H9 (cell line): ENCODE measurements at regions not wholly inside any gene's neighbourhood (a gene's known extent, or its start where the extent isn't known, plus 50 kb on each side); places are given as distances from the start of the nearest gene placed in this dataset.

Source experiments
- DNase-seq: peaks from one replicate; pipeline ENCODE4 v3.0.0-alpha.2; 2017
- H2AFZ ChIP-seq: one replicate; pipeline ENCODE4 v1.6.1; 2013; ENCODE audit warnings: mild to moderate bottlenecking, low read length, control low read depth, moderate library complexity
- H2AK5ac ChIP-seq: 2 replicates; pipeline ENCODE4 v1.6.1; 2013; ENCODE audit warnings: low read length, control low read depth, mixed read lengths; ENCODE audit not compliant: insufficient read length
- H2BK120ac ChIP-seq: one replicate; pipeline ENCODE4 v1.6.1; 2013; ENCODE audit warnings: low read depth, mild to moderate bottlenecking, low read length, control low read depth, inconsistent platforms; ENCODE audit not compliant: poor library complexity, severe bottlenecking
- H2BK12ac ChIP-seq: 2 replicates; pipeline ENCODE4 v1.6.1; 2013; ENCODE audit warnings: low read length, control low read depth, mixed read lengths, low read depth; ENCODE audit not compliant: insufficient read length
- H2BK15ac ChIP-seq: 2 replicates; pipeline ENCODE4 v1.6.1; 2013; ENCODE audit warnings: low read depth, low read length, control low read depth
- H2BK20ac ChIP-seq: one replicate; pipeline ENCODE4 v1.6.1; 2013; ENCODE audit warnings: low read depth, mild to moderate bottlenecking, low read length, control low read depth, inconsistent platforms; ENCODE audit not compliant: poor library complexity, severe bottlenecking
- H2BK5ac ChIP-seq: 2 replicates; pipeline ENCODE4 v1.6.1; 2013; ENCODE audit warnings: low read length, control low read depth, mixed read lengths; ENCODE audit not compliant: insufficient read length
- H3K14ac ChIP-seq: 2 replicates; pipeline ENCODE4 v1.6.1; 2013; ENCODE audit warnings: low read length, control low read depth; ENCODE audit not compliant: insufficient read depth
- H3K18ac ChIP-seq: 2 replicates; pipeline ENCODE4 v1.6.1; 2013; ENCODE audit warnings: low read depth, mild to moderate bottlenecking, mixed read lengths, low read length, control low read depth; ENCODE audit not compliant: insufficient read length
- H3K23ac ChIP-seq: 2 replicates; pipeline ENCODE4 v1.6.1; 2013; ENCODE audit warnings: low read length, control low read depth, mixed read lengths, low read depth; ENCODE audit not compliant: insufficient read length
- H3K23me2 ChIP-seq: 2 replicates; pipeline ENCODE4 v1.6.1; 2013; ENCODE audit warnings: low read depth, mild to moderate bottlenecking, mixed read lengths, low read length, control low read depth; ENCODE audit not compliant: insufficient read length, poor library complexity, severe bottlenecking
- H3K27ac ChIP-seq: 2 replicates; pipeline ENCODE4 v1.5.1; 2013; ENCODE audit warnings: low read length, control low read depth, mixed read lengths, low read depth; ENCODE audit not compliant: insufficient read length
- H3K27me3 ChIP-seq: 2 replicates; pipeline ENCODE4 v1.6.1; 2013; ENCODE audit warnings: low read length, control low read depth, inconsistent platforms; ENCODE audit not compliant: insufficient read depth
- H3K4ac ChIP-seq: 2 replicates; pipeline ENCODE4 v1.6.1; 2013; ENCODE audit warnings: low read depth, mild to moderate bottlenecking, control low read depth, inconsistent platforms, low read length, moderate library complexity
- H3K4me1 ChIP-seq: 2 replicates; pipeline ENCODE4 v1.6.1; 2013; ENCODE audit warnings: low read length, control low read depth, inconsistent platforms; ENCODE audit not compliant: insufficient read depth
- H3K4me2 ChIP-seq: 2 replicates; pipeline ENCODE4 v1.6.1; 2013; ENCODE audit warnings: low read length, control low read depth, mixed read lengths; ENCODE audit not compliant: insufficient read length, insufficient read depth
- H3K56ac ChIP-seq: 2 replicates; pipeline ENCODE4 v1.6.1; 2013; ENCODE audit warnings: low read depth, mild to moderate bottlenecking, mixed read lengths, low read length, control low read depth; ENCODE audit not compliant: insufficient read length
- H3K79me1 ChIP-seq: 2 replicates; pipeline ENCODE4 v1.6.1; 2013; ENCODE audit warnings: low read depth, mild to moderate bottlenecking, moderate library complexity, low read length, control low read depth, inconsistent platforms; ENCODE audit not compliant: insufficient read depth, poor library complexity, severe bottlenecking
- H3K79me2 ChIP-seq: 2 replicates; pipeline ENCODE4 v1.6.1; 2013; ENCODE audit warnings: low read length, control low read depth, inconsistent platforms; ENCODE audit not compliant: insufficient read depth
- H3K9ac ChIP-seq: 2 replicates; pipeline ENCODE4 v1.6.1; 2013; ENCODE audit warnings: low read length, control low read depth, mixed read lengths; ENCODE audit not compliant: insufficient read length; ENCODE audit errors: extremely low read depth
- H3K9me3 ChIP-seq: one replicate; pipeline ENCODE4 v1.6.1; 2013; ENCODE audit warnings: low read depth, low read length, inconsistent platforms; ENCODE audit not compliant: control insufficient read depth
- H3T11ph ChIP-seq: one replicate; pipeline ENCODE4 v1.6.1; 2013; ENCODE audit warnings: mild to moderate bottlenecking, low read length, control low read depth, inconsistent platforms
- H4K20me1 ChIP-seq: one replicate; pipeline ENCODE4 v1.6.1; 2013; ENCODE audit not compliant: control insufficient read depth, insufficient read length, insufficient read depth
- H4K5ac ChIP-seq: 2 replicates; pipeline ENCODE4 v1.6.1; 2013; ENCODE audit warnings: low read depth, mild to moderate bottlenecking, mixed read lengths, low read length, control low read depth; ENCODE audit not compliant: insufficient read length
- H4K8ac ChIP-seq: replicated peaks from 2 replicates; pipeline ENCODE4 v1.6.1; 2013; ENCODE audit warnings: low read length, control low read depth, mixed read lengths, low read depth; ENCODE audit not compliant: insufficient read length
- H4K91ac ChIP-seq: 2 replicates; pipeline ENCODE4 v1.6.1; 2013; ENCODE audit warnings: low read depth, mild to moderate bottlenecking, moderate library complexity, mixed read lengths, low read length, control low read depth; ENCODE audit not compliant: insufficient read length
- H3K27ac Mint-ChIP-seq, 3 experiments: 2 replicates in 2 of 3; 3 replicates in 1 of 3; pipeline ENCODE4 v1.8.0; 2020 to 2021; ENCODE audit warnings: mixed read lengths in 3 of 3, mild to moderate bottlenecking in 1 of 3, moderate library complexity in 1 of 3
- H3K27me3 Mint-ChIP-seq: 2 replicates; pipeline ENCODE4 v1.8.0; 2021; ENCODE audit warnings: low read depth, mild to moderate bottlenecking, moderate library complexity, mixed read lengths
- H3K36me3 Mint-ChIP-seq, 3 experiments: 2 replicates in 2 of 3; 3 replicates in 1 of 3; pipeline ENCODE4 v1.8.0; 2020 to 2021; ENCODE audit warnings: low read depth in 3 of 3, mixed read lengths in 3 of 3; ENCODE audit not compliant: insufficient read depth in 1 of 3
- H3K4me1 Mint-ChIP-seq, 2 experiments: 2 replicates each; pipeline ENCODE4 v1.8.0; 2020; ENCODE audit warnings: mixed read lengths in 2 of 2
- H3K4me3 Mint-ChIP-seq, 2 experiments: 2 replicates in 1 of 2; 3 replicates in 1 of 2; pipeline ENCODE4 v1.8.0; 2020 to 2021; ENCODE audit warnings: mild to moderate bottlenecking in 2 of 2, mixed read lengths in 2 of 2, moderate library complexity in 1 of 2
- H3K9me3 Mint-ChIP-seq, 2 experiments: 2 replicates in 1 of 2; 3 replicates in 1 of 2; pipeline ENCODE4 v1.8.0; 2020; ENCODE audit warnings: mild to moderate bottlenecking in 2 of 2, mixed read lengths in 2 of 2, moderate library complexity in 1 of 2
- WGBS: extraction: QIAGEN DNeasy Blood & Tissue Kit; methylation state at CpG from one replicate; pipeline ENCODE4 v1.1.7; 2013; ENCODE audit warnings: missing lambda C conversion rate, low lambda C conversion rate, mixed read lengths; ENCODE audit not compliant: insufficient read length; ENCODE audit errors: extremely low coverage; 5-methylcytosine and 5-hydroxymethylcytosine counted together
- TF ChIP-seq, protein P1 (sequence below): fragments of 200-600 bp; sonication (generic); conservative IDR thresholded peaks from 3 replicates; pipeline ENCODE4 v1.8.0; 2021; ENCODE audit warnings: antibody characterized with exemption, mild to moderate bottlenecking

GRCh38 chr20:40896814-40897700 lies 131.6 kb upstream of the TOP1 start:
- no peak overlapping the region for H3K27ac ChIP-seq
- H3K14ac ChIP-seq: no peak overlapping the region
- H3K4me2 ChIP-seq: no peak overlapping the region
- H2BK15ac ChIP-seq: no peak overlapping the region
- no peak overlapping the region for H3K56ac ChIP-seq
- no peaks in the 10 kb centered on the region for H4K20me1 ChIP-seq
- H3K4me1 ChIP-seq: no peaks in the 10 kb centered on the region
- no peaks in the 10 kb centered on the region for H3K9me3 ChIP-seq
- H3K79me2 ChIP-seq: no peaks in the 10 kb centered on the region
- no peak overlapping the region for H3K4me3 Mint-ChIP-seq
- no peak overlapping the region for H3K23ac ChIP-seq
- H3K27me3 Mint-ChIP-seq: no peaks in the 10 kb centered on the region
- no peak overlapping the region for H2BK5ac ChIP-seq
- no peak overlapping the region for H3T11ph ChIP-seq
- H3K18ac ChIP-seq: no peak overlapping the region
- no peak overlapping the region for H2BK20ac ChIP-seq
- H3K36me3 Mint-ChIP-seq: no peaks in the 10 kb centered on the region
- H2AFZ ChIP-seq: no peak overlapping the region
- H4K5ac ChIP-seq: no peak overlapping the region
- H3K4me1 Mint-ChIP-seq: peaks cover 0 to 11% of the 10 kb centered on the region in 2 experiments; a peak in 3 of 4 replicates
- no peak overlapping the region for H4K8ac ChIP-seq
- no peak overlapping the region for H2BK12ac ChIP-seq
- no peak overlapping the region for H2BK120ac ChIP-seq
- DNase-seq: no peak
- H3K27ac Mint-ChIP-seq: no peak overlapping the region
- TF ChIP-seq, protein P1, sequence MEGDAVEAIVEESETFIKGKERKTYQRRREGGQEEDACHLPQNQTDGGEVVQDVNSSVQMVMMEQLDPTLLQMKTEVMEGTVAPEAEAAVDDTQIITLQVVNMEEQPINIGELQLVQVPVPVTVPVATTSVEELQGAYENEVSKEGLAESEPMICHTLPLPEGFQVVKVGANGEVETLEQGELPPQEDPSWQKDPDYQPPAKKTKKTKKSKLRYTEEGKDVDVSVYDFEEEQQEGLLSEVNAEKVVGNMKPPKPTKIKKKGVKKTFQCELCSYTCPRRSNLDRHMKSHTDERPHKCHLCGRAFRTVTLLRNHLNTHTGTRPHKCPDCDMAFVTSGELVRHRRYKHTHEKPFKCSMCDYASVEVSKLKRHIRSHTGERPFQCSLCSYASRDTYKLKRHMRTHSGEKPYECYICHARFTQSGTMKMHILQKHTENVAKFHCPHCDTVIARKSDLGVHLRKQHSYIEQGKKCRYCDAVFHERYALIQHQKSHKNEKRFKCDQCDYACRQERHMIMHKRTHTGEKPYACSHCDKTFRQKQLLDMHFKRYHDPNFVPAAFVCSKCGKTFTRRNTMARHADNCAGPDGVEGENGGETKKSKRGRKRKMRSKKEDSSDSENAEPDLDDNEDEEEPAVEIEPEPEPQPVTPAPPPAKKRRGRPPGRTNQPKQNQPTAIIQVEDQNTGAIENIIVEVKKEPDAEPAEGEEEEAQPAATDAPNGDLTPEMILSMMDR: no peak
- no peaks in the 10 kb centered on the region for H3K27me3 ChIP-seq
- H3K4ac ChIP-seq: no peak overlapping the region
- no peak overlapping the region for H3K9ac ChIP-seq
- H2AK5ac ChIP-seq: no peak overlapping the region
- WGBS: no CpG with 5 or more reads among the region's 10 CpGs
- no peaks in the 10 kb centered on the region for H3K9me3 Mint-ChIP-seq
- H3K79me1 ChIP-seq: no peaks in the 10 kb centered on the region
- H3K23me2 ChIP-seq: no peaks in the 10 kb centered on the region
- H4K91ac ChIP-seq: no peak overlapping the region
